ENCODE measurements at regions not wholly inside any gene's neighbourhood (a gene's known extent, or its start where the extent isn't known, plus 50 kb on each side); places are given as distances from the start of the nearest gene placed in this dataset.

- no peak overlapping the region for H3K27ac Mint-ChIP-seq
- no peaks in the 10 kb centered on the region for H3K4me1 Mint-ChIP-seq (ENCODE audit: low read depth)
- no peaks in the 10 kb centered on the region for H3K36me3 Mint-ChIP-seq
- ChIA-PET CTCF (interaction anchor here (0.6 kb wide), 1 partner anchor 135 kb away, joined by 3 read pairs; no protein-coding TSS in a partner anchor), POLR2A (no interaction called here)
- no peak for DNase-seq
- H3K4me3 Mint-ChIP-seq = no peak overlapping the region
- H3K27me3 Mint-ChIP-seq = no peaks in the 10 kb centered on the region
- peaks cover 11% of the 10 kb centered on the region for H3K9me3 Mint-ChIP-seq
- intact Hi-C loops (cut with micrococcal nuclease) = no loop called here
These were observed 735.7 kb upstream of the CXADR start for GRCh38 chr21:16777041-16777720.

DNA sequence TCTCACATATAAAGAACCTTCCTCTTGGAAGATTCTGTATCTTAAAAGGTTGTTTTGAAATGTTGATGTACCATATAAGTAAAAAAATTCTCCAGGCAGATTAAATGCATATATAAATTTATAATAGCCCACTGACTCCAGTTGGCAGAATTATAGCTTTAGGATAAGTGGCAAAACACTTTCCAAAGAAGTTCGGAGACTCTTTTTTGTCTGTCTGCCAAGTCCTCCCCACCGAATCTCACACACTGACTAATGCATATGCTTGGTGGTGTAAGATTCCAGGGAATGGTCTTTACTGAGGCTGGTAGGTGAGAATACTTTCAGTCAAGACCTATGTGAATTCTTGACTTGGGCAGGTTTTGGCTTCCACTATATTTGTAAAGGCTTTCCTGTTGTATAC, 724.3 kb upstream of the CXADR start:
- no peak overlapping the region for H3K4me3 Mint-ChIP-seq
- no peaks in the 10 kb centered on the region for H3K27me3 Mint-ChIP-seq
- H3K36me3 Mint-ChIP-seq = no peaks in the 10 kb centered on the region
- CTCF ChIA-PET = no interaction called here
- DNase-seq = no peak
- peaks cover 25% of the 10 kb centered on the region for H3K9me3 Mint-ChIP-seq
- no peak overlapping the region for H3K27ac Mint-ChIP-seq
- intact Hi-C loops (cut with micrococcal nuclease) = no loop called here
- POLR2A ChIA-PET = no interaction called here
- no peaks in the 10 kb centered on the region for H3K4me1 Mint-ChIP-seq (ENCODE audit: low read depth)

DNA sequence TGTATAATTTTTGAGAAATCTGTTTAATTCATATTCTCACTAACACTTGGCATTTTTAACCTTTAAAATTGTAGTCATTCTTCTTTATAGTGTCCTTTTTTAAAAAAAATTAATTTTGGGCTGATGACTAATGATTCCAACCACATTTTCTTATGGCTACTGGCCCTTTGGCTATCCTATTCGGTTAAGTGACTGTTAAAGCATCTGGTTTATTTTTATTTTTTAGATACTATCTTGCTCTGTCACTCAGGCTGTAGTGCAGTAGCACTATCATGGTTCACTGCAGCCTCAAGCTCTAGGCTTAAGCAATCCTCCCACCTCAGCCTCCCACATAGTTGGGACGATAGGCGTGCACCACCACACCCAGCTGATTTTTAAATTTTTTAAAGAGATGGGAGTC, 723.2 kb upstream of the CXADR start:
- ChIA-PET CTCF (no interaction called here), POLR2A (no interaction called here)
- Mint-ChIP-seq H3K36me3 (no peaks in the 10 kb centered on the region), H3K4me3 (no peak overlapping the region), H3K9me3 (peaks cover 15% of the 10 kb centered on the region), H3K27me3 (no peaks in the 10 kb centered on the region), H3K27ac (no peak overlapping the region), H3K4me1 (ENCODE audit: low read depth) (no peaks in the 10 kb centered on the region)
- intact Hi-C loops (cut with micrococcal nuclease) = no loop called here
- no peak for DNase-seq

DNA sequence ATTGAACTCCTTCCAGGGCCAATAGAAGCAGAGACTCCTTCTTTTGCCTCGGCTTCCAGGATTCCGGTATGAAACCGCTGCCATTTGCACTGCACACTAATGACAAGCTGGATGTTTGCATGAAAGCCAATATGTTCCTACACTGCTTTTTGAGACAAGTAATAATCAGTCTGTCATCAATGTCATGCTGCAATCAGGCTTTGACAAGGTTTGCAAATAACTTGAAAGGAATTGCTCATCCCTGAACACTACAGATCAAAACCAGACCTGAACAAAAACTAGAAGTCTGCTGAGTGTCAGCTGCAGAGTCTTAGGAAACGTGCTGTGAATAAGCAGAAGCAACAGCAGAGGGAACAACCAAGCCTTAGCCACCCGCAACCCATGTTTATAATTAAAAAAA, 720.7 kb upstream of the CXADR start:
- no peaks in the 10 kb centered on the region for H3K36me3 Mint-ChIP-seq
- no peaks in the 10 kb centered on the region for H3K9me3 Mint-ChIP-seq
- ChIA-PET CTCF (no interaction called here), POLR2A (no interaction called here)
- no peak overlapping the region for H3K27ac Mint-ChIP-seq
- no peaks in the 10 kb centered on the region for H3K27me3 Mint-ChIP-seq
- no peak for DNase-seq
- H3K4me3 Mint-ChIP-seq = no peak overlapping the region
- H3K4me1 Mint-ChIP-seq (ENCODE audit: low read depth) = no peaks in the 10 kb centered on the region
- intact Hi-C loops (cut with micrococcal nuclease) = no loop called here

DNA sequence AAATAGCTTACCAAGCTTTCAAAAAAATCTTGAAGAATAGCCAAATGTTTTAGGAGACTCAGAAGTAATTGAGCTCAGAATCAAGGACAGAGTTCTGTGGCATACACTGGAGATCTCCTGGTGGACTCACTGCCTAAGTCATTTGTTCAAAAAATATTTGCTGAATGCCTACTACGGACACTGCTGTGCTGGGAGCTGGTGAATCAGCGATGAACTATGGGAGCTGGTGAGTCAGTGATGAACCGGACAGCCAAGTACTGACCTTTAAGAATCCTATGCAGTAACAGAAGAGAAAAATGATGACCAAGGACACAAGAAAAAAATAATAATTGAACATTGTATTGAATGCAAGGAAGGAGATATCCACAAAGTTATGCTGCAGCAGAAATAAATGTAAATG, 717.9 kb upstream of the CXADR start:
- Mint-ChIP-seq H3K27me3 (no peaks in the 10 kb centered on the region), H3K36me3 (no peaks in the 10 kb centered on the region), H3K27ac (no peak overlapping the region), H3K4me1 (ENCODE audit: low read depth) (no peaks in the 10 kb centered on the region), H3K9me3 (peaks cover 6% of the 10 kb centered on the region), H3K4me3 (no peak overlapping the region)
- DNase-seq = no peak
- CTCF ChIA-PET = no interaction called here
- intact Hi-C loops (cut with micrococcal nuclease) = no loop called here
- POLR2A ChIA-PET = no interaction called here

- no peak for DNase-seq
- intact Hi-C loops (cut with micrococcal nuclease) = no loop called here
- H3K27ac Mint-ChIP-seq = no peak overlapping the region
- no peaks in the 10 kb centered on the region for H3K27me3 Mint-ChIP-seq
- ChIA-PET CTCF (no interaction called here), POLR2A (no interaction called here)
- H3K4me1 Mint-ChIP-seq (ENCODE audit: low read depth) = no peaks in the 10 kb centered on the region
- peaks cover 10% of the 10 kb centered on the region for H3K9me3 Mint-ChIP-seq
- no peaks in the 10 kb centered on the region for H3K36me3 Mint-ChIP-seq
- H3K4me3 Mint-ChIP-seq = no peak overlapping the region
These were observed 716.1 kb upstream of the CXADR start for GRCh38 chr21:16796776-16797175.

- Mint-ChIP-seq H3K27me3 (no peaks in the 10 kb centered on the region), H3K4me1 (ENCODE audit: low read depth) (no peaks in the 10 kb centered on the region), H3K9me3 (peaks cover 10% of the 10 kb centered on the region), H3K4me3 (no peak overlapping the region), H3K27ac (no peak overlapping the region), H3K36me3 (no peaks in the 10 kb centered on the region)
- ChIA-PET POLR2A (no interaction called here), CTCF (no interaction called here)
- intact Hi-C loops (cut with micrococcal nuclease) = no loop called here
- no peak for DNase-seq
These were observed 715.3 kb upstream of the CXADR start for GRCh38 chr21:16797540-16797939.

GRCh38 chr21:16797966-16798365, 714.9 kb upstream of the CXADR start:
- Mint-ChIP-seq H3K9me3 (peaks cover 10% of the 10 kb centered on the region), H3K4me1 (ENCODE audit: low read depth) (no peaks in the 10 kb centered on the region), H3K4me3 (no peak overlapping the region), H3K36me3 (no peaks in the 10 kb centered on the region), H3K27ac (no peak overlapping the region), H3K27me3 (no peaks in the 10 kb centered on the region)
- no peak for DNase-seq
- intact Hi-C loops (cut with micrococcal nuclease) = no loop called here
- CTCF ChIA-PET = no interaction called here
- POLR2A ChIA-PET = no interaction called here

- no peaks in the 10 kb centered on the region for H3K36me3 Mint-ChIP-seq
- DNase-seq = no peak
- intact Hi-C loops (cut with micrococcal nuclease) = no loop called here
- peaks cover 19% of the 10 kb centered on the region for H3K9me3 Mint-ChIP-seq
- CTCF ChIA-PET = no interaction called here
- H3K27ac Mint-ChIP-seq = no peak overlapping the region
- POLR2A ChIA-PET = no interaction called here
- no peaks in the 10 kb centered on the region for H3K4me1 Mint-ChIP-seq (ENCODE audit: low read depth)
- no peaks in the 10 kb centered on the region for H3K27me3 Mint-ChIP-seq
- no peak overlapping the region for H3K4me3 Mint-ChIP-seq
These were observed 712.1 kb upstream of the CXADR start for GRCh38 chr21:16800536-16801275.

DNA sequence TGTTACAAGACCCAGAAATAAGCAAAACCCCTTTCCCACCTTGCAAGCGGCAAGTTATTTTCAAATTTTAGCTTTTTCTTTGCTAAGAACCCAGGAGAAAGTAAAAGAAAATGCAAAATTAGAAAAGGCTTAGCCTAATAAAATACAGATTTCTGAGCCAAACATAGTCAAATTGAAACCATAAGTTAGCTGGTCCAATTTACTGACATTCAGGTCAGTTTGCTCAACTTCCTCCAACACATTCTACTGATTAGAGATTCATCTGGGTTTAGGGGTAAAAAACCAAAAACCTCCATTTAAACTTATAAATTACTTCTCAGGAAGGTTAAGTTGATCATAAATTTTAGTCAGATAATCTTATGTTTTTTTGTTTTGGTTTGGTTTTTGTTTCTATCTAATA, 701.8 kb upstream of the CXADR start:
- no peak for DNase-seq
- CTCF ChIA-PET = no interaction called here
- intact Hi-C loops (cut with micrococcal nuclease) = no loop called here
- no peaks in the 10 kb centered on the region for H3K27me3 Mint-ChIP-seq
- no peaks in the 10 kb centered on the region for H3K36me3 Mint-ChIP-seq
- H3K9me3 Mint-ChIP-seq = peaks cover 12% of the 10 kb centered on the region
- no peak overlapping the region for H3K4me3 Mint-ChIP-seq
- POLR2A ChIA-PET = no interaction called here
- no peaks in the 10 kb centered on the region for H3K4me1 Mint-ChIP-seq (ENCODE audit: low read depth)
- no peak overlapping the region for H3K27ac Mint-ChIP-seq

DNA sequence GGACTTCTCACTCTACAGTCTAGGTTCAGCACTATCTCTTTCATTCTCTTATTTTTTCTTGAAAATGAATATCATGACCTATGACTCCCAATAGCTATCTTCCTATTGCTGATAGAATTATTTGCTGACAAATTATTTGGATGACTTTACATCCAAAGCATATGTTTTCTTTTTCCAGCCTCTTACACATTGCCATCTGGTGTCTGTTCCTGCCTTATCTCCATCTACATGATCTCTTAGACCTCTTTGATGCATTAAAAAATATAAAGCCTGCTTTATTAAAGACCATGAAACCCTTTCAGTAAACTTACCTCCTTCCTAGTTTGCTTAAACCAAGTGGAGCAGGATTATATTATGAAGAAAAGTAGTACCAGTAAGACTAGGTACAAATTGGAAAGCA, 700.9 kb upstream of the CXADR start:
- ChIA-PET POLR2A (no interaction called here), CTCF (no interaction called here)
- no peak overlapping the region for H3K4me3 Mint-ChIP-seq
- peaks cover 14% of the 10 kb centered on the region for H3K9me3 Mint-ChIP-seq
- DNase-seq = no peak
- H3K4me1 Mint-ChIP-seq (ENCODE audit: low read depth) = no peaks in the 10 kb centered on the region
- intact Hi-C loops (cut with micrococcal nuclease) = no loop called here
- H3K27ac Mint-ChIP-seq = no peak overlapping the region
- no peaks in the 10 kb centered on the region for H3K36me3 Mint-ChIP-seq
- H3K27me3 Mint-ChIP-seq = no peaks in the 10 kb centered on the region

DNA sequence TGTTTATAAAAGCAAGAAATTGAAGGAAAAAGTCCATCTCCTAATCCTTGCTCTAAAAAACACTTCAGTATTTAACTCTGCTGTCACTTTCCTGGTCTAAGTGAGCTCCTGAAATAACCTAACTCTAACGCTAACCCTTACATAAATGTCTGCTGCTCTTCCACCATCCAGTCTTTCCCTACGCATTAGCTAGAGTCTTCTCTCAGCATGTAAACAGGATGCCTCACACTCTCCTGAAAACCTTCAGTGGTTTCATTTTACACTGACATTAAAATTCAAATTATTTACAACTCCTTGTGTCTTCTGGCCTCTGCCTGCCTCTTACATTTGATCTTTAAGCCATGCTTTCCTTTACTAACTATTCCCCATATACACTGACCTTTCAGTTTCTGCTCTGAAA, 697.6 kb upstream of the CXADR start:
- ChIA-PET POLR2A (no interaction called here), CTCF (no interaction called here)
- no peak for DNase-seq
- H3K4me1 Mint-ChIP-seq (ENCODE audit: low read depth) = no peaks in the 10 kb centered on the region
- no peak overlapping the region for H3K4me3 Mint-ChIP-seq
- intact Hi-C loops (cut with micrococcal nuclease) = no loop called here
- peaks cover 10% of the 10 kb centered on the region for H3K9me3 Mint-ChIP-seq
- H3K36me3 Mint-ChIP-seq = no peaks in the 10 kb centered on the region
- no peaks in the 10 kb centered on the region for H3K27me3 Mint-ChIP-seq
- H3K27ac Mint-ChIP-seq = no peak overlapping the region

- ChIA-PET POLR2A (no interaction called here), CTCF (no interaction called here)
- no peak for DNase-seq
- no peak overlapping the region for H3K27ac Mint-ChIP-seq
- H3K4me3 Mint-ChIP-seq = no peak overlapping the region
- H3K4me1 Mint-ChIP-seq (ENCODE audit: low read depth) = no peaks in the 10 kb centered on the region
- no peaks in the 10 kb centered on the region for H3K27me3 Mint-ChIP-seq
- H3K9me3 Mint-ChIP-seq = peaks cover 12% of the 10 kb centered on the region
- intact Hi-C loops (cut with micrococcal nuclease) = no loop called here
- H3K36me3 Mint-ChIP-seq = no peaks in the 10 kb centered on the region
These were observed 691.3 kb upstream of the CXADR start for GRCh38 chr21:16821588-16821987.

All from activated CD4-positive, alpha-beta memory T cell treated with anti-CD3 and anti-CD28 coated beads for 36 hours (primary cell).